GM19372 (cell line): ENCODE measurements at regions not wholly inside any gene's neighbourhood (a gene's known extent, or its start where the extent isn't known, plus 50 kb on each side); places are given as distances from the start of the nearest gene placed in this dataset.
"Not testable (repeated sequence)": the region's sequence is repeated elsewhere in the genome, so short reads cannot be mapped to it uniquely, and the experiment has no call there.

Experiments
- ATAC-seq: cut with Tn5 transposase; IDR thresholded peaks from one replicate; pipeline ENCODE4 v1.9.1; 2021; ENCODE audit warnings: mild to moderate bottlenecking, low read depth, moderate library complexity; ENCODE audit not compliant: unreplicated experiment

GRCh38 chrX:148259990-148260389 lies 240.4 kb upstream of the AFF2 start:
- ATAC-seq, result no peak

- ATAC-seq, result no peak
Measured at GRCh38 chrX:148265829-148266228, 234.6 kb upstream of the AFF2 start.

- no peak for ATAC-seq
Measured at GRCh38 chrX:148268673-148269072, 231.7 kb upstream of the AFF2 start.

GRCh38 chrX:148269513-148269912 lies 230.9 kb upstream of the AFF2 start:
- ATAC-seq, result no peak

GRCh38 chrX:148270499-148270898 lies 229.9 kb upstream of the AFF2 start:
- ATAC-seq, result no peak

GRCh38 chrX:148271263-148271662 lies 229.2 kb upstream of the AFF2 start:
- no peak for ATAC-seq

- ATAC-seq, result no peak
Measured at GRCh38 chrX:148281920-148282319, 218.5 kb upstream of the AFF2 start.

- no peak for ATAC-seq
Measured at GRCh38 chrX:148282504-148282903, 217.9 kb upstream of the AFF2 start.

- ATAC-seq, result no peak
Measured at GRCh38 chrX:148284056-148284455, 216.4 kb upstream of the AFF2 start.

- no peak for ATAC-seq
Measured at GRCh38 chrX:148284821-148285220, 215.6 kb upstream of the AFF2 start.

- no peak for ATAC-seq
Measured at GRCh38 chrX:148288451-148288850, 212.0 kb upstream of the AFF2 start.

GRCh38 chrX:148290041-148290440 lies 210.4 kb upstream of the AFF2 start:
- no peak for ATAC-seq

- no peak for ATAC-seq
Measured at GRCh38 chrX:148290931-148291330, 209.5 kb upstream of the AFF2 start.

- ATAC-seq, result no peak
Measured at GRCh38 chrX:148298737-148299136, 201.7 kb upstream of the AFF2 start.

GRCh38 chrX:148305214-148305613 lies 195.2 kb upstream of the AFF2 start:
- not testable (repeated sequence) for ATAC-seq

GRCh38 chrX:148309413-148309812 lies 191.0 kb upstream of the AFF2 start:
- no peak for ATAC-seq

GRCh38 chrX:148310426-148311165 lies 189.8 kb upstream of the AFF2 start:
- ATAC-seq, result no peak

- ATAC-seq, result no peak
Measured at GRCh38 chrX:148311544-148311943, 188.9 kb upstream of the AFF2 start.

- no peak for ATAC-seq
Measured at GRCh38 chrX:148314876-148315275, 185.5 kb upstream of the AFF2 start.

- ATAC-seq, result no peak
Measured at GRCh38 chrX:148316446-148316845, 184.0 kb upstream of the AFF2 start.

GRCh38 chrX:148322906-148323305 lies 177.5 kb upstream of the AFF2 start:
- no peak for ATAC-seq

- ATAC-seq, result no peak
Measured at GRCh38 chrX:148333989-148334388, 166.4 kb upstream of the AFF2 start.

- ATAC-seq, result no peak
Measured at GRCh38 chrX:148337873-148338272, 162.5 kb upstream of the AFF2 start.
